H54 (cell line): ENCODE measurements at regions not wholly inside any gene's neighbourhood (a gene's known extent, or its start where the extent isn't known, plus 50 kb on each side); places are given as distances from the start of the nearest gene placed in this dataset.

Source experiments
- DNase-seq: peaks from one replicate; pipeline ENCODE4 v3.0.0; 2011; ENCODE audit warnings: low spot score, mixed read lengths; ENCODE audit not compliant: insufficient read length
- FAIRE-seq: peaks from 3 replicates; lab custom pipeline; 2011; peaks lifted over from hg19 to GRCh38; lab: Jason Lieb, UNC
- POLR2A ChIP-seq: IDR thresholded peaks from 2 replicates; pipeline ENCODE4 v1.6.1; 2011; ENCODE audit warnings: low read depth, mild to moderate bottlenecking, low read length

DNA sequence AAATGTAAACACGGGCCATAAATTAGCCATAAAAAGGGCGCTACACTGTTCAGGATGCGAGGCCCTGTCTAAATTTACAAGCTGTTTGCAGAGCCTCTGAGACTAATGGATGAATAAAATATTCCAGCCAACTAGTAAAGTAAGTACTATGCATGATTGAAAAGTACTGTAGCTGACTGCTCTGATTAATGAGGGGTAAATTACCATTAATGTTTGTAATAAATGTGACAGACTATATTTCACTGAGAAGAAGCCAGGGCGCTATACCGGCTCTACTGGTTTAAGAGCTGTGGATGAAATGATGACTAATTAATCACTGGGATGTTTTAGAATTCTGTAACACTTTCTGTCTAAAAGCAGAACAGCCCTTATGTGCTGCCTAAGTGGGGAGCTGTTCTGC, 54.3 kb upstream of the RGPD4 start:
- FAIRE-seq (no peak), DNase-seq (no peak)
- no peak for TF ChIP-seq POLR2A

GRCh38 chr2:107775211-107775610, 51.5 kb upstream of the RGPD4 start:
- TF ChIP-seq POLR2A, result no peak
- no peak for DNase-seq
- no peak for FAIRE-seq

GRCh38 chr2:107775791-107776190, 50.9 kb upstream of the RGPD4 start:
- FAIRE-seq (no peak), DNase-seq (no peak)
- no peak for TF ChIP-seq POLR2A

DNA sequence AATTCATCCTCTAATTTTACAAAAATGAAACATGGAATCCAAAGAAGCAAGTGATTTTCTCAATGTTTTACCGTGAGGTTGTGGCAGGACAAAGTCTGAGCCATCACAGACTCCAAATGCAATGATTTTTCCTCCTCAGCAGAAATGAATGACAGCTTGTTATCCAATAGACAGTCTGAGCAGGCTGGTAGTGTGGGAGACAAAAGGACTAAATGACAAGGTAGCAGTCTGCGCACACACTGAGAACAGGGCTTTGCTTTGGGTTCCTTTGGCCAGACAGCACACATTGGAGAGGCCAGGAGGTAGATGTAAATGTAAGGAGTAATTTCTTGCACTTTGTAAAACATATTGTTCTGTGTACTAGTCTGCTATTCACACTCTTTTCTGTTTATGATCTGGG, 50.3 kb upstream of the RGPD4 start:
- FAIRE-seq, result no peak
- no peak for DNase-seq
- TF ChIP-seq POLR2A, result no peak
